ENCODE measurements at regions not wholly inside any gene's neighbourhood (a gene's known extent, or its start where the extent isn't known, plus 50 kb on each side); places are given as distances from the start of the nearest gene placed in this dataset.
"Not testable (repeated sequence)": the region's sequence is repeated elsewhere in the genome, so short reads cannot be mapped to it uniquely, and the experiment has no call there.

DNA sequence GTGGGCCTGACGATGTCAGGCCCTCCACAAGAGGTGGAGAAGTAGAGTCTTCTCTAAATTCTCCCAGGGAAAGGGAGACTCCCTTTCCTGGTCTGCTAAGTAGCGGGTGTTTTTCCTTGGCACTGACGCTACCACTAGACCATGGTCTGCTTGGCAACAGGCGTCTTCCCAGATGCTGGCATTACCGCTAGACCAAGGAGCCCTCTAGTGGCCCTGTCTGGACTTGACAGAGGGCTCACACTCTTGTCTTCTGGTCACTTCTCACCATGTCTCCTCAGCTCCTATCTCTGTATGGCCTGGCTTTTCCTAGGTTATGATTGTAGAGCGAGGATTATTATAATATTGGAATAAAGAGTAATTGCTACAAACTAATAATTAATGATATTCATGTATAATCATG is 51.1 kb upstream of the RASSF6 start:
- not testable (repeated sequence) for DNase-seq (ENCODE audit: low spot score); FAIRE-seq

DNA sequence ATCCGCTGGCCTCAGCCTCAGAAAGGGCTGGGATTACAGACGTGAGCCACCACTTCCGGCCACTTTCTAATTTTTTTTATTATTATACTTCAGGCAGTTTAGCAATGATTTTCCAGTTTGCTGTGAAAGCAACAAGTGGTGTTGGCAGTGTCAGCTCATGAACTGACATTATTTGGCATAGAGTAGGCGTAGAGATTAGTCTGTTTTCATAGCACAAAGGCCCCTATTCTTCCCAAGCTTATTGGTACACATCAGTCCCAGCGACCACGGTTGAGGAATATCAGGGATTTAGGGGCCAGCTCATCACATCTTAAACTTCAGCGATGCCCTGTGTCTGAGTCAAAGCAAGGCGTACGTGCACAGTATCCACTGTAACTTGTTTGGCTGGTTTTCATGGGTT is 53.0 kb upstream of the RASSF6 start:
- no peak for FAIRE-seq
- no peak for DNase-seq (ENCODE audit: low spot score)

DNA sequence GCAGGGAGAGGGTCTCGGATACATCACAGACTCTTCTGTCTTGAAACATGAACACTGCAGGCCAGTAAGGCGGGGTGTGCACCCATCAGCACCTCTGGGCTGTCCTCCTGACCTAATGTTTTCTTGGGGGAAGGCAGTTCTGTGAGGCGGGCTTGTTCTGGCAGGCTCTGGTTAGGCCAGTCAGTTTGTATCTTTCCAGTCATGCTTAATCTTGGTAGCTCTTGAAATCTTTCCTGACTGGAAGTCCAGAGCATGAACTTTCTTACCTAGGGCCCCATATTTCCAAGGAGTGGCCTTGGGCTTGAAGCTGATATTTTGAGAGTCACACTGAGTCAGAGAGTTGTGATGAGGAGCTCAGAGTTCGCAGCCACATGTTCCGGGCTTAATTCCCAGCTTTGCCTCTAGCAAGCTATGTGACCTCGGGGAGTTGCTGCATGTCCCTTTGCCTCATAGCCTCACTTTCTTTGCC is 54.2 kb upstream of the RASSF6 start:
- DNase-seq (ENCODE audit: low spot score) (no peak), FAIRE-seq (no peak)

DNA sequence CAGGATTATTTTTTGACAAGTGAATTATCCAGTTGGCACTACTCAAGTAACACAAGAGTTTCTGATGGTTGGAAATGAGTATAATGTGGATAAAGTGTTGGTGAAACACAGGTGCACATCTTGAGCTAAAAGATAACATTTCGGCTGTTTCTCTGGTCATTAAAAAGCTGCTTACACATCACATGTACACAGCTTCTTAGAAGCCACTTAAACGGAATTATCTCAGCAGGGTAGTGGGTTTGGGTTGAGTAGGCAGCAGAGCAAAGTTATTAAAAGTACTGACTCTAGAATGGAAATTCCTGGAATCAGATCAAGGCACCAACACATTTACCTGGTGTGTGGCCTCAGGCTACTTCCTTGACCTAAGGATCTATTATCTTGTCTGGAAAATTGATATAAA is 55.4 kb upstream of the RASSF6 start:
- no peak for DNase-seq (ENCODE audit: low spot score)
- FAIRE-seq, result no peak

DNA sequence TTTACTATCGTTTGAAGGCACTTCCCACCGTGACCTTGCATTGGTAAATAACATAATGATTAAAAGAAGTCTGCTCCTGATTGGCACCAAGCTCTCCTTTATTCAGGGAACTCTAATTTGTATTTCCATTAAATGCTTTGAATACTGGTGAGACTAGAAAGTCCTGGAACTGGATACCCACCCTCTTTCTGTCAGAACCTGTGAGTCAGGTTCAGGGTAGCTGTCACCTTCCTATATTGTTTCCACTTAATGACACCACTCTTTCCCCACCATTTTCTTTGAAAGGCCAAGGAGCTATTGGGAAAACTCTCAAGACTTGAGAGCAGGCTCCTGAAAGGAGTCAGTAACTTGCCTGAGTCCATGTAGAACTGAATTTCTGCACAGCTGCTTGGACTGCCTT is 55.9 kb upstream of the RASSF6 start:
- FAIRE-seq (no peak), DNase-seq (ENCODE audit: low spot score) (no peak)

DNA sequence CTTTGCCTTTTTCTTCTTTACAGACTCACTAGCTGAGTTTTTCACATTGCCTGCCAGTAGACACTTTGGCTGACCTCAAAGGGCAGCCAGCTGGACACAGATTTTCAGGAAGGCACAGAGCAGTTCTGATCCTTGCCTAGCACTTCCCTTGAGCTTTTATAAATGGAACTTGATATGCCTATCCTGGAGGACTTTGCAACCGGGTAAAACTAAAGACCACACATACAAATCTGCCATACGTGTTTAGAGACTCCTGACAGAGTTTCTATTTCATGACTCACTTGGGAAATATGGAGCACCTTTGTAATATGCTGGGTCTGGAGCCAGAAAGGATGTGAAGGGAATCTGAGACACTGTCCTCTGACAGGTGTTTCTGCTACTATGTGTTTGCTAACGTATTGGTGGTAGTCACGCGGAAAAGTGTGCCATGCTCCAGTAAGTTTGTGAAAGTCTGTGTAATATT is 56.7 kb upstream of the RASSF6 start:
- FAIRE-seq (no peak), DNase-seq (ENCODE audit: low spot score) (peak; percentile 66)

DNA sequence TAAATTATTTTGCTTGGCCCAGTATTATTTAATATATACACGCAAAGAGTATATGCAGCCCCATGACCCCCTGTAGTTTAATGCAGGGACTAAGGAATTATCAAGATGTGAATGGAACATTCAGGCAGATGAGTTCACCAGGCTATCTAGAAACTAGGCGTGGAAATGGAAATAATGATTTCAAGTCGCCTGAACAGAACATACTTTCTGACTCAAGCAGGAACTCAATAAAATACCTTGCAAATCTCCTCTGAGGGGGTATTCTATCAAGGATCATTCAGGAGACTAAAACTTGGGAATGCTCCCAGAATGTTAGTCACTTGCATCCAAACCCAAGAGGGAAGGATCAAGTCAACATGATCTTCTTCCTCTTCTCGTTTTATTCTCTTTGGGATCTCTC is 59.6 kb upstream of the RASSF6 start:
- FAIRE-seq, result no peak

DNA sequence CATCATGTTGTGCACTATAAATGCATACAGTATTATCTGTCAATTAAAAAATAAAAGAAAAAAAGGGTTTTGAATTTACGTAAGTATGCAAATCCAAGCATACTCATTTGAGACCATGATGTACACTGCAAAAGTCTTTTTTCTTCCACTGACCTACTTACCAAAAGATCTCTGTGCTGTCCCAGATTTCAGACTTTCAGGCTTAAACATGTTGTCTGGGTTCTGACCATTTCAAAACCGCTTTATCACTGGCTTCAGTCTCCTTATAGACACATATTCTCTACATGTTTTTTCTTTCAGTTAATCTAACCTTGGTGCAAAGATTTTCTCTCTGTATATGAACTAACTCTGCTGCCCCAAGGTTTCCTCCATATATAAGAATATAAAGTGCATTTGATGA is 58.6 kb upstream of the CXCL8 start:
- DNase-seq (ENCODE audit: low spot score) (no peak), FAIRE-seq (no peak)

More for the DNA sequence above, 59.6 kb upstream of the RASSF6 start:
- DNase-seq (ENCODE audit: low spot score), result no peak

DNA sequence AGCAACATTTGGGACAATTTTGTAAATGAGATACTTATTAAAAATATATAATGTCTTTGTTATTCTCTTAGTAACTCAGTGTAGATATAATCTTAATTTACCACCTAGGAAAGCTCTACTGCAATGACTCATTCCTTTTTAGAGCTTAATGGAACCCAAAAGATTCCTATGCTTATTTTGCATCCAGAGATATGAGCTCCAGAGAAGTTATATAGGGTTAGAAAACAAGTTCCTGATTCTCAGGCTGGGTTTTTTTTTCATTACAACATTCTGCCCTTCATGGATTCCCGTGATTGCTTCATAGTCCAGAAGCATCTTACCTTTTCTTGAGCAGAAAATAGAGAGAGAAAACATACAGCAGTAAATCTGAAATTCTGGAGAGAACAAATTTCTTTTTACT is 57.9 kb upstream of the CXCL8 start:
- no peak for FAIRE-seq
- DNase-seq (ENCODE audit: low spot score), result no peak

DNA sequence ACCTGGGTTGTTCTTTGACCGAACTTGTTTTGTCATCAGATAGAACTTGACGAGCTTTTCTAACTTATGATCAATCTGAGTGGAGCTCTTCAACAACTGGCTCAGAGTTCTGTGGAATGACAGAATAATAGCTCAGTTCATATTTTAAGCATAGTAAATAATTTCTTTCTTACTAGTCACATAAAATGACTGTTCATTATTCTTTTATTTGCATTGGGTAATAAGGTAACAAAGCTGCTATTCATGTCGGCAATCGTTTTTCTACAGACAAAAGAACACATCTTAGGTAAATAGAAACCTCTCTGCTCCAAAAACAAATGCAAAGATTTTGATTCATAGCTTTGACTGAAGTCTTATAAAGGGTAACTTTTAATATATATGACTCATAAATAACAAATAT is 57.3 kb upstream of the CXCL8 start:
- DNase-seq (ENCODE audit: low spot score) (no peak), FAIRE-seq (no peak)

DNA sequence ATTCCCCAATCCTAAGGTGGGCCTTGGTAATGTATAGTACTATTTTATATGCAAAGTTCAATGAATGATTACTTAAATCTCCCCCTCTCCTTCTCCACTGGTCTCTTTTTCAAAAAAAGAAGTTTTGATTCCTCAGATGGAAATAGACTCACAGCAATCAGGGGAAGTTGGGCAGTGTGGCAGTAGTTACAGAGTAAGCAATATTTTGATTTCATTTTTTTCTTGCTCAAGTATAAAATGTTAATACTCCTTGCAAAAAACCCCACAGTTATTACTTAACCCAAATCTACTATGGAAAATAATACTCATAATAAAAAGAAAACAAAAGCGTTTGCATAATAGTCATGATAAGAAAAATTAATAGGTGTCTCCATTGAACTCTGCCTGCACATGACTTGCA is 56.9 kb upstream of the CXCL8 start:
- no peak for DNase-seq (ENCODE audit: low spot score)
- FAIRE-seq, result no peak

DNA sequence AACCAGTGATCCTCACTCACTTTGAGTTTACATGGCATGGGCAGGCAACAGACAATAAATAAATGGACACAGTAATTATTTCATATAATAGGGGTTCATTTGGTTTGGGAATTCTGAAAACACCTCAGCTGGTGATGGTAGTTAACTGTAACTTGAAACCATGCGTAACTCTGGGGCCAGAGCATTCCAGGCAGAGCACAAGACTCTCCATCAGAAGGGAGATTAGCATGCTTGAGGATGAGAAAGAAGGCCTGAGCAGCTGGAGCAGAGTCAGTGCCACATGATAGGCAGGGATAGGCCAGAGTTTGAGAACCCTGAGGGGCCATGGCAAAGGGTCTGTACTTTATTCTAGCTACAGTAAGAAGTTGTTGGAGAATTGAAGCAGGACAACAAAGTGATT is 56.3 kb upstream of the CXCL8 start:
- DNase-seq (ENCODE audit: low spot score) (no peak), FAIRE-seq (no peak)

DNA sequence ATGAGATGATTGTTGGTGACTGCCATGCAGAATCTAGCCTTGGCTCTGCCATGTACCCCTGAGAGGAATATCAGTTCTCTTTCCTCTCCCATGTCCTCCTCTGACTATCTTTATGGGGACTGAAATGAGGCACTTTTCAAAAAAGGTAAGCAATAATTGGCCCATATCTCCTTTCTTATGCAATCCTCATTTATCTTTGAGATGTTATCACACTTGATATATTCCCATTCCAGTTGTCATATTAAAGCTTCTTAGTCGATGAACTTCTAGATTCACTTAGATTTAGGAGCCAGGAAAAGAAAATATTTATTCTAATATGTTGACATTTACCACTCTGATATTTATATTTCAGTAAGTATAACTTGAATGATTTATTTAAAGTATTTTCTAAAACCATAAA is 55.3 kb upstream of the CXCL8 start:
- FAIRE-seq, result no peak
- DNase-seq (ENCODE audit: low spot score), result no peak

DNA sequence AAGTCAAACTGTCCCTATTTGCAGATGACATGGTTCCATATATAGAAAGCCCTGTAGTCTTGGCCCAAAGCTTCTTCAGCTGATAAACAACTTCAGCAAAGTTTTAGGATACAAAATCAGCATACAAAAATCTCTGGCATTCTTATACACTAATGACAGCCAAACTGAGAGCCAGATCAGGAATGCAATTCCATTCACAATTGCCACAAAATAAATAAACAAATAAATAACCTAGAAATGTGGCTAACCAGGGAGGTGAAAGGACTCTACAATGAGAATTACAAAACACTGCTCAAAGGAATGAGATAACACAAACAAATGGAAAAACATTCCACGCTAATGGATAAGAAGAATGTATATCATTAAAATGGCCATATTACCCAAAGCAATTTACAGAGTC is 52.9 kb upstream of the CXCL8 start:
- no peak for FAIRE-seq
- DNase-seq (ENCODE audit: low spot score), result no peak

DNA sequence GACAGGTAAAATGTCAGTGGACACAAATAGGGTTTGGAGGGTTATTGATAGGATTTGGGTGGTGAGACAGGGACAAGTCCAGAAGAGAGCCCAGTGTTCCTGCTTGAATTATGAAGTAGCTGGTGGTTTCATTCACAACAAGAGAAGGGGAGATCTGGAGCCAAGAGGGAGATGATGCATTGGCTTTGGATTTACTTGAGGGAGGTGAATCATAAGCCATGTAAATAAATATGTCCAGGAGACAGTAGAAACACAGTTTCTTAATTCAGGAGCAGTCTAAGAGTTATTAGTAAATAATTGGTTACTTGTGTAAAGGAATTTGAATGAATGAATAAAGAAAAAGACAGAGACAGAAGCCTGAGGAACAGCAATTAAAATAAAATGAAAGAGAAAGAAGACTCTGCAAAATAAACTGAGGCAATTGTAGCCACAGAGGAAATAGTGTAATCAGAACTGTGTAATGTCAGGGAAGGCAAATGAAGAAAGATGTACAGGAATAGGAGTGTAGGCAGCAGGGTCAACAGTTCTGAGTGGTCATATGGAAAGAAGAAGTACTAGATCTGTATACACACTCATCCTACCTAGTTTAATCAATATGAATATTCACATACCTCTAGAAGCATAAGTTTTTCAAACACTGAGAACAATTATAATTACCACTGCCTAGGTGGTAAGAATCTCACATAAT is 50.2 kb upstream of the CXCL8 start:
- no peak for FAIRE-seq
- DNase-seq (ENCODE audit: low spot score), result no peak

All from urothelium cell line (cell line).